NCI-H1105 treated with DMSO at 0.1 percent for 48 hours (cell line): ENCODE measurements at regions not wholly inside any gene's neighbourhood (a gene's known extent, or its start where the extent isn't known, plus 50 kb on each side); places are given as distances from the start of the nearest gene placed in this dataset.
"Not testable (repeated sequence)": the region's sequence is repeated elsewhere in the genome, so short reads cannot be mapped to it uniquely, and the experiment has no call there.

Experiments used
- DNase-seq: peaks from one replicate; lab custom pipeline; 2025; lab: John Stamatoyannopoulos, UW

- no peak for DNase-seq
Observed at GRCh38 chr2:36163520-36164254, 191.9 kb upstream of the CRIM1 start.

DNA sequence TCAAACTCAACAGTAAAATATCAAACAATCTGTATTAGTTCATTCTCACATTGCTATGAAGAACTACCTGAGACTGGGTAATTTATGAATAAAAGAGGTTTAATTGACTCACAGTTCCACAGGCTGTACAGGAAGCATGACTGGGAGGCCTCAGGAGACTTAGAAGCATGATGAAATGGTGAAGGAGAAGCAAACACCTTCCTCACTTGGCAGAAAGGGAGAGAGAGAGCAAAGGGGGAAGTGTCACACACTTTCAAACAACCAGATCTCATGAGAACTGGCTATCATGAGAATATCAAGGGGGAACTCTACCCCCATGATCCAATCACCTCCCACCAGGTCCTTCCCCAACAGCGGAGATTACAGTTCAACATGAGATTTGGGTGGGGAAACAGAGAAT lies 198.5 kb upstream of the CRIM1 start:
- not testable (repeated sequence) for DNase-seq

GRCh38 chr2:36147670-36148390 lies 207.7 kb upstream of the CRIM1 start:
- no peak for DNase-seq

GRCh38 chr2:36146765-36147164 lies 208.8 kb upstream of the CRIM1 start:
- no peak for DNase-seq

DNA sequence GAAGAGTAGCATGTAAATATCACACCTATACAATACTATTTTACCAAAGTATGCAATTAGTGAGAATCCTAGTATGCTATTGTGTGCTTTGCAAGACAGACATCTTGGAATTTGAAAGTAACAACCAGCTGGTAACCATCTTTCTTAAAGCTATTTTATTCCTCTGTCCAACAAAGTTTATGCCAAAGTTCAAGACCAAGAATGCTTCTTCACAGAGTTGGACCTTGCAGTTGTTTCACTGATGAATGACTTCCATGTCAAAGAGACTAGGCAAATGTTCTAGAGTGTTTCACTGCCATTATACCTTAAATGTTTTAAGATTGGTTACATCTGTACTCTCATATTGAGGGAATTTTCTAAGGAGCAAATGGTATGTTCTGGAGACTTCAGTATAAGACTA lies 215.2 kb upstream of the CRIM1 start:
- no peak for DNase-seq

GRCh38 chr2:36137612-36138011 lies 218.0 kb upstream of the CRIM1 start:
- no peak for DNase-seq

- DNase-seq: no peak
Observed at GRCh38 chr2:36134281-36134680, 221.3 kb upstream of the CRIM1 start.

- DNase-seq: no peak
Observed at GRCh38 chr2:36128359-36128758, 227.2 kb upstream of the CRIM1 start.

DNA sequence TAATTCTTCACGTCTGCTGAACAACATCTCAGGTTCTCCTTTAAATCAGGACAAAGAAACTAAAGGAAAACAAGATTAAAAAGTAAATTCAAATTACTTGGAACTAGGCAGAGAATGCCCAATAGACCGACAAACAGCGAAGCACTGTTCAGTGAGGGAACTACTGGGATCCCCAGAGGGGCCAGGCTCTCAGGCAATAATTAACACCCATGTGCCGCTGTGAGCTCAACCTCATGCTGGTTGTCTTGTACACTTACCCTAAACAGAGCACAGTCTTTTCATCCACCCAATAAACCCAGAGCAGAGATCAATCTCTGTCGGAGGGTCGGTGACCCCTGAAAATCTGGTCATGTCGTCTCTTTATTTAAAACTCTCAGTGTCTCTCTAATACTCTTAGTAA lies 229.9 kb upstream of the CRIM1 start:
- DNase-seq: no peak

DNA sequence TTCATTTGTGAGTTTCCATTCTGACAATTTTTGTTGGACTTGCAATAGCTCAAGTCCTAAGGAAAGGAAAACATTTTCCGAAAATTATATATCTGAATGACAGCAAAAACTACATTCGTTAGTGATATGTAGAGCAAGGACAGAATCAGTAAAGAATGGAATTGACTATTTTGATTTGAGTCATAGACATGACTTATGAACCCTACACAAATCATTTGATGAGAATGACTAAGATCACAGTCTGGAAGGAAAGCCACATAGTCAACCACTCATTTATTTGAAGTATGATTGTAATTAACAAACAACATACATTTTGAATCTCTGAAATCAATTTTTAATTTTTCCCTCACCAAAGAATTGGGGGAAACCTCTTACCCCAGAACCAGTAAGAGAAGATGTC lies 231.6 kb upstream of the CRIM1 start:
- no peak for DNase-seq

DNA sequence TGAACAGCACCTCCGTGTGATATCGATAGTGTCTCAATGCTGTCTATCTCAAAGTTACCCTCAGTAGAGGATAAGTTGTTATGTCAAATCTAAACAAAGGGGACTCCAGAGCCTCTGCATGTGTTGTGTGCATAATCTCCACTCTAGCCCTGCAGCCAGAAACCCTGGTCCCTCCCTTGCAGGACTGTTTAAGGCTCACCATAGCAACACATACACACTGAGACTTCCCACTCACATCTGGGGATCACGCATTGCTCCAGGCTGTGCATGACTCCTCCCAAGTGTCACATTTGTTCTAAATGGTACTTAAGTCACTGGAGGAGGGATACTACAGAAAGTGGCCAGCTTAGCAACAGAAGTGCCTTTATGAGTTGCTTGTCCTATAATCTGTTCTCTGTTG lies 258.6 kb upstream of the CRIM1 start:
- no peak for DNase-seq

DNA sequence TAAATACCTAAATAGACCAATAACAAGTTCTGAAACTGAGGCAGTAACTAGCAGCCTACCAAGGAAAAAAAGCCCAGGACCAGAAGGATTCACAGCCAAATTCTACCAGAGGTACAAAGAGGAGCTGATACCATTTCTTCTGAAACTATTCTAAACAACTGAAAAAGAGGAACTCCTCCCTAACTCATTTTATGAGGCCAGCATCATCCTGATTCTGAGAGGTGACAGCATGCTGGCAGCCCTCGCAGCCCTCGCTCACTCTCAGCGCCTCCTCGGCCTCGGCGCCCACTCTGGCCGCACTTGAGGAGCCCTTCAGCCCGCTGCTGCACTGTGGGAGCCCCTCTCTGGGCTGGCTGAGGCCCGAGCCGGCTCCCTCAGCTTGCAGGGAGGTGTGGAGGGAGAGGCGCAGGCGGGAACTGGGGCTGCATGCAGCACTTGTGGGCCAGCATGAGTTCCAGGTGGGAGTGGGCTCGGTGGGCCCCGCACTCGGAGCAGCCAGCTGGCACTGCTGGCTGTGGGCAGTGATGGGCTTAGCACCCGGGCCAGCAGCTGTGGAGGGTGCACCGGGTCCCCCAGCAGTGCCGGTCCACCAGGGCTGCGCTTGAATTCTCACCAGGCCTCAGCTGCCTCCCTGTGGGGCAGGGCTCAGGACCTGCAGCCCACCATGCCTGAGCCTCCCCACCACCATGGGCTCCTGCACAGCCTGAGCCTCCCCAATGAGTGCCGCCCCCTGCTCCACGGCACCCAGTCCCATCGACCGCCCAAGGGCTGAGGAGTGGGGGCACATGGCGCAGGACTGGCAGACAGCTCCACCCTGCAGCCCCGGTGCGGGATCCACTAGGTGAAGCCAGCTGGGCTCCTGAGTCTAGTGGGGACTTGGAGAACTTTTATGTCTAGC lies 263.5 kb upstream of the CRIM1 start:
- not testable (repeated sequence) for DNase-seq

DNA sequence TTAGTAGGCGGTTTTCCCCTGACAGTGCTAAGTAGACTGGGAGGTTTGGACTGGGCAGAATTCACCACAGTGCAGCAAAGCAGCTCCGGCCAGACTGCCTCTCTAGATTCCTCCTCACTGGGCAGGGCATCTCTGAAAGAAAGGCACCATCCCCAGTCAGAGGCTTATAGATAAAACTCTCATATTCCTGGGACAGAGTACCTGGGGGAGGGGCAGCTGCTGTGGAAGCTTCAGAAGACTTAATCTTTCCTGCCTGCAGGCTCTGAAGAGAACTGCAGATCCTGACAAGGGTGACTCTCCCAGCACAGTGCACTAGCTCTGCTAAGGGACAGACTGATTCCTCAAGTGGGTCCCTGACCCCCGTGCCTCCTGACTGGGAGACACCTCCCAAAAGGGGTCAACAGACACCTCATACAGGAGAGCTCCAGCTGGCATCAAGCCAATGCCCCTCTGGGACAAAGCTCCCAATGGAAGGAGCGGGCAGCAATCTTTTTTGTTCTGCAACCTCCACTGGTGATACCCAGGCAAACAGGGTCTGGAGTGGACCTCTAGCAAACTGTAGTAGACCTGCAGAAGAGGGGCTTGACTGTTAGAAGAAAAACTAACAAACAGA lies 266.8 kb upstream of the CRIM1 start:
- no peak for DNase-seq

DNA sequence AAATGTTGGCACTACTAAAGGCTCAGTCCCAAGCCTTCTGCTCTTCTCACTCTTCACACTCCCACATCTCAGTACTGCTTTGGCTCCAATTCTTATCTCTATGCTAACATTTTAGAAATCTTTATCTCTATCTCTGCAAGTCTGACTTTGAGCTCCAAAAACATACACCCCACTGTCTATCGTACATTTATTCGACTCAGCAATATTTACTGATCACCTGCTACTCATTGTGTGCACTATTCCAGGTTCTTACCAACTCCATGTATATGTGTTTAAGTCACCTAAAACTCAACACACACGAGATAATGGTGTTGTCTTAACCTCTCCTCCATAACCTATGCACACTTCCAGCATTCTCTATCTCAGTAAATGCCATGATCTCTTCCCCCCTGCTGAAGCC lies 268.2 kb upstream of the CRIM1 start:
- DNase-seq: no peak

GRCh38 chr2:36079793-36080192 lies 275.8 kb upstream of the CRIM1 start:
- DNase-seq: no peak

- no peak for DNase-seq
Observed at GRCh38 chr2:36074008-36074407, 281.6 kb upstream of the CRIM1 start.

- DNase-seq: no peak
Observed at GRCh38 chr2:36071698-36072097, 283.9 kb upstream of the CRIM1 start.

GRCh38 chr2:36069074-36069473 lies 286.5 kb upstream of the CRIM1 start:
- no peak for DNase-seq

DNA sequence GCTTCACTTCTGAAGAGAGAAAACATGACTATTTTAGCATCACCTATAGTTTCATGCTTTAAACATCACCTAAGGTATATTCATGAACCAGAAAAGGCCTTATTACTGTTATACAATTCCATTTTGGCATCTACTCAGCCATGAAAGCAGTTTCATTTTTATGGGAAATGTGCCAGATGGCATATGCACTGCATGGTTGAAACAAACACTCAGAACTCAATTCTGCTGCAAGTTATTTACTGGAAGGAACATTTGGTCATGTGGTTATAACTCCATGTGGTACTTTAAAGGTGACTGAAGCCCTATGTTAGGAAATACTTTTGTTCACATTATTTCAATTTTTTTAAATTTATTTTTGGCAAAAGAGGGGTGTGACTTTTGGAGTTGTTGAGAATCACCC lies 287.5 kb upstream of the CRIM1 start:
- DNase-seq: no peak

GRCh38 chr2:36060133-36060532 lies 295.4 kb upstream of the CRIM1 start:
- no peak for DNase-seq

DNA sequence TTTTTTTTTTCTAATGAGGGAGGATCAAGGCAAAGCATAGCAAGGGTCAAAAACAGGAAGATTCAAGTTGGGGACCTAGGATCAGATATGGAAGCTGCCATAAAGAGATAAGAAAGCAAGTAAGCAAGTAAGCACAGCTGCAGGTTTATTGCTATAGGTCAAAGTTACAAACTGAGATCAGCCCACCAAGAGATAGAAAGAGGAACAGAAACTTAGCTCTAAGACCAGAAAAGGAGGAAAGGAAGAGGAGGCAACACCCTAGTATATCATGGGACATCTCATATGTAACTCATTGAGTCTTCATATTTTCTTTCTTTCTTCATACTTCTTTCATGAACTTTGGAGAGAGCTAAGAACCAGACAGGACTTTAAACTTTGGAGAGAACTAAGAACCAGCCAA lies 295.9 kb upstream of the CRIM1 start:
- no peak for DNase-seq

DNA sequence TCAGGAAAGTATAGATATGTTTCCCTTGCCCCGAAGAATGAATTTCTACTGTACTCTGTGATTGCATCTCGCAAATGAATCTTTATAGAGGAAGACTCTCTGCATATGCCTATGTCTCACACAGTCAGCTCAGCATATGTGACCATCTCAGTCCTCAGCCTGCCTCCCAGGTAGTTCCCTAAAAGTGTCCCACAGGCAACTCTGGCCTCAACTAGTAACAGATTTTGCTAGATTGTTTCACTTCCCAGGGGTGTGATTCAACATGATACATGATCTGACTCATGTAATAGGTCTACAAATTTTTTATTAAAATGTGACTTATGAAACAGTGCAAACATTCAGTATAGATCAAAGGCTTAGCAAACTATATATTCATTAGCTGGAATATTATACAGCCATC lies 296.6 kb upstream of the CRIM1 start:
- no peak for DNase-seq
